ENCODE measurements at regions not wholly inside any gene's neighbourhood (a gene's known extent, or its start where the extent isn't known, plus 50 kb on each side); places are given as distances from the start of the nearest gene placed in this dataset.

DNA sequence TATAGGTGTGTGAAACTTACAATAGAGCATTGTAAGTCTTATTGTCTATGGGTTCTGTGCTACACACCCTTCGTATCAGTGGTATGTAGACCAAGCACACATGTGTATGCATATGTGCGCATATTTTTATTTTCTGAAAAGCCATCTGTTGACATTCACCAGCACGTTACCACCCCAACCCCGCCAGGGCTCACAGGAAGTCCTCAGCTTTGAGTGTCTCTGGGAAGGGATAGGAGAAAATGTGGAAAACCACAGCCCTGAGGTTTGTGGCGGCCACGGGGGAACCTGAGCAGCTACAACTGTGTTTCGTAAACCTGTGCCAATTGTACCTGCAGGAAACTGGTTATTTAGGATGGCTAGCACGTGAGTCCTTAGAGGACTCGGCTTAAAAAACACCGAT is 123.3 kb upstream of the PHACTR3 start:
- no peak for DNase-seq
- Histone ChIP-seq H2BK5ac (ENCODE audit: low read depth, low read length, poor library complexity, severe bottlenecking) (no peak overlapping the region), H2BK120ac (ENCODE audit: low read depth, low read length) (no peak overlapping the region), H2BK15ac (ENCODE audit: low read depth, low read length) (no peak overlapping the region), H4K5ac (ENCODE audit: low read depth, low read length) (no peak overlapping the region), H3K18ac (ENCODE audit: low read depth, low read length) (no peak overlapping the region), H3K36me3 (ENCODE audit: control insufficient read depth, insufficient read depth, low read length) (no peaks in the 10 kb centered on the region), H3K56ac (ENCODE audit: extremely low read depth, insufficient read depth, low read length) (no peak overlapping the region), H3K27me3 (ENCODE audit: control insufficient read depth, insufficient read depth, low read length) (no peaks in the 10 kb centered on the region), H2AK9ac (replicated peaks; ENCODE audit: low read depth, low read length, poor library complexity) (no peak overlapping the region), H3K4ac (ENCODE audit: low read depth, low read length) (no peak overlapping the region), H3K27ac (ENCODE audit: insufficient read depth, low read length) (no peak overlapping the region), H3K9ac (ENCODE audit: low read depth, low read length) (no peak overlapping the region), H3K4me3 (ENCODE audit: insufficient read depth, low read depth, low read length) (no peak overlapping the region), H2AK5ac (ENCODE audit: low read depth, low read length) (no peak overlapping the region), H3K4me1 (ENCODE audit: control insufficient read depth, insufficient read depth, low read length) (no peaks in the 10 kb centered on the region), H4K20me1 (ENCODE audit: insufficient read depth, low read length) (no peaks in the 10 kb centered on the region), H2AFZ (replicated peaks; ENCODE audit: low read length, poor library complexity) (no peak overlapping the region), H3K14ac (replicated peaks; ENCODE audit: low read depth, low read length) (no peak overlapping the region), H2BK20ac (ENCODE audit: low read depth, low read length) (no peak overlapping the region), H3K9me1 (ENCODE audit: insufficient read depth, low read length) (no peaks in the 10 kb centered on the region), H3K4me2 (ENCODE audit: low read depth, low read length) (no peak overlapping the region), H3K79me1 (ENCODE audit: low read depth in 1 of 2, low read length in 2 of 2) (no peaks in the 10 kb centered on the region), H3K9me3 (ENCODE audit: control insufficient read depth, insufficient read depth, low read length) (no peaks in the 10 kb centered on the region), H4K8ac (ENCODE audit: low read depth in 2 of 2, low read length in 2 of 2) (no peak overlapping the region), H3K23ac (ENCODE audit: low read depth, low read length) (no peak overlapping the region), H4K91ac (ENCODE audit: insufficient read depth, low read depth, low read length) (no peak overlapping the region)
- WGBS, 2 experiments (ENCODE audit: extremely low coverage in 2 of 2, insufficient read length in 1 of 2): 52% methylated on average over 6 of the region's 10 CpGs; no CpG with 5 or more reads in 1 of the 2 experiments
- intact Hi-C loops (cut with micrococcal nuclease): no loop called here
- no peak for ATAC-seq (ENCODE audit: low read depth)
- dilution Hi-C loops (cut with HindIII; ENCODE audit: low sequenced_read_pairs, unreplicated experiment): no loop called here
- BruUV-seq (replicated peaks): no TSS peak
- ChIA-PET CTCF (interaction anchor here (2.2 kb wide), 1 partner anchor 15 kb away, joined by 6 read pairs; no protein-coding TSS in a partner anchor), POLR2A (ENCODE audit: unreplicated experiment) (no interaction called here)
- TF ChIP-seq NFE2L2 (IDR thresholded peaks at IDR 0.05; ENCODE audit: low read depth, low read length): no peak
- no peak for TF ChIP-seq POLR2A (IDR thresholded peaks at IDR 0.05; ENCODE audit: low read depth, low read length)
- TF ChIP-seq RCOR1 (IDR thresholded peaks at IDR 0.05; ENCODE audit: insufficient replicate concordance, low read length): no peak
- TF ChIP-seq, protein P1, sequence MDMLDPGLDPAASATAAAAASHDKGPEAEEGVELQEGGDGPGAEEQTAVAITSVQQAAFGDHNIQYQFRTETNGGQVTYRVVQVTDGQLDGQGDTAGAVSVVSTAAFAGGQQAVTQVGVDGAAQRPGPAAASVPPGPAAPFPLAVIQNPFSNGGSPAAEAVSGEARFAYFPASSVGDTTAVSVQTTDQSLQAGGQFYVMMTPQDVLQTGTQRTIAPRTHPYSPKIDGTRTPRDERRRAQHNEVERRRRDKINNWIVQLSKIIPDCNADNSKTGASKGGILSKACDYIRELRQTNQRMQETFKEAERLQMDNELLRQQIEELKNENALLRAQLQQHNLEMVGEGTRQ (IDR thresholded peaks at IDR 0.05; ENCODE audit: low read depth, low read length): no peak
- TF ChIP-seq, protein P2, sequence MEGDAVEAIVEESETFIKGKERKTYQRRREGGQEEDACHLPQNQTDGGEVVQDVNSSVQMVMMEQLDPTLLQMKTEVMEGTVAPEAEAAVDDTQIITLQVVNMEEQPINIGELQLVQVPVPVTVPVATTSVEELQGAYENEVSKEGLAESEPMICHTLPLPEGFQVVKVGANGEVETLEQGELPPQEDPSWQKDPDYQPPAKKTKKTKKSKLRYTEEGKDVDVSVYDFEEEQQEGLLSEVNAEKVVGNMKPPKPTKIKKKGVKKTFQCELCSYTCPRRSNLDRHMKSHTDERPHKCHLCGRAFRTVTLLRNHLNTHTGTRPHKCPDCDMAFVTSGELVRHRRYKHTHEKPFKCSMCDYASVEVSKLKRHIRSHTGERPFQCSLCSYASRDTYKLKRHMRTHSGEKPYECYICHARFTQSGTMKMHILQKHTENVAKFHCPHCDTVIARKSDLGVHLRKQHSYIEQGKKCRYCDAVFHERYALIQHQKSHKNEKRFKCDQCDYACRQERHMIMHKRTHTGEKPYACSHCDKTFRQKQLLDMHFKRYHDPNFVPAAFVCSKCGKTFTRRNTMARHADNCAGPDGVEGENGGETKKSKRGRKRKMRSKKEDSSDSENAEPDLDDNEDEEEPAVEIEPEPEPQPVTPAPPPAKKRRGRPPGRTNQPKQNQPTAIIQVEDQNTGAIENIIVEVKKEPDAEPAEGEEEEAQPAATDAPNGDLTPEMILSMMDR (conservative IDR thresholded peaks at IDR 0.05; ENCODE audit: low read depth, low read length): no peak
- TF ChIP-seq SMC3 (IDR thresholded peaks at IDR 0.05; ENCODE audit: low read depth, low read length): no peak
- TF ChIP-seq RFX5 (IDR thresholded peaks at IDR 0.05; ENCODE audit: low read depth, low read length): no peak
- TF ChIP-seq FOS (IDR thresholded peaks at IDR 0.05; ENCODE audit: low read depth, low read length): no peak
- TF ChIP-seq MAZ (IDR thresholded peaks at IDR 0.05; ENCODE audit: borderline replicate concordance, low read depth, low read length): no peak
- no peak for TF ChIP-seq MXI1 (IDR thresholded peaks at IDR 0.05; ENCODE audit: borderline replicate concordance, low read depth, low read length)
- no peak for TF ChIP-seq BHLHE40 (IDR thresholded peaks at IDR 0.05; ENCODE audit: low read depth, low read length)
- no peak for TF ChIP-seq CEBPB (IDR thresholded peaks at IDR 0.05; ENCODE audit: low read depth, low read length)
- no peak for TF ChIP-seq MAFK (IDR thresholded peaks at IDR 0.05; ENCODE audit: low read depth, low read length)
- in situ Hi-C loops (cut with MboI; ENCODE audit: low sequenced_read_pairs): no loop called here
